Endothelial cell of umbilical vein (primary cell): ENCODE measurements at regions not wholly inside any gene's neighbourhood (a gene's known extent, or its start where the extent isn't known, plus 50 kb on each side); places are given as distances from the start of the nearest gene placed in this dataset.

Experiments used
- BruUV-seq: library from RNA; stranded (reverse); fragments of 400-500 nt; replicated peaks from 2 replicates; lab custom pipeline; 2021; lab: Mats Ljungman, UMichigan
- CTCF ChIA-PET: fragments of 300-600, 350-600 bp; sonication (Branson Sonifier 250); formaldehyde crosslinking; loops from one replicate; lab custom pipeline; 2021; ENCODE audit warnings: antibody characterized with exemption, inconsistent platforms; lab: Charles Lee
- POLR2A ChIA-PET: fragments of 300-600, 350-600 bp; sonication (Branson Sonifier 250); formaldehyde crosslinking; loops from one replicate; lab custom pipeline; 2021; ENCODE audit warnings: antibody characterized with exemption, inconsistent platforms; lab: Charles Lee
- DNase-seq: peaks from one replicate; pipeline ENCODE4 v3.0.0-alpha.2; 2011; ENCODE audit warnings: low read depth, low spot score
- FAIRE-seq: peaks from 2 replicates; lab custom pipeline; 2011; peaks lifted over from hg19 to GRCh38; lab: Jason Lieb, UNC
- H2AFZ ChIP-seq: 2 replicates; pipeline ENCODE4 v1.6.0; 2012; ENCODE audit warnings: low read depth, low read length, control low read depth, inconsistent platforms
- H3K27ac ChIP-seq: 2 replicates; pipeline ENCODE4 v1.5.1; 2011; ENCODE audit warnings: low read depth, mild to moderate bottlenecking, control low read depth, low read length, moderate library complexity; ENCODE audit not compliant: insufficient read depth
- H3K27me3 ChIP-seq, 2 experiments: 2 replicates each; pipeline versions ENCODE4 v1.6.0 to v1.6.1; 2011; ENCODE audit warnings: low read length in 2 of 2, mixed read lengths in 1 of 2; ENCODE audit not compliant: control insufficient read depth in 2 of 2, insufficient read depth in 2 of 2
- H3K36me3 ChIP-seq, 2 experiments: 2 replicates in 1 of 2; 3 replicates in 1 of 2; pipeline ENCODE4 v1.5.1; 2011; ENCODE audit warnings: low read length in 2 of 2, mild to moderate bottlenecking in 1 of 2, moderate library complexity in 1 of 2; ENCODE audit not compliant: control insufficient read depth in 2 of 2, insufficient read depth in 2 of 2; ENCODE audit errors: extremely low read depth in 1 of 2
- H3K4me1 ChIP-seq: 3 replicates; pipeline ENCODE4 v1.5.1; 2011; ENCODE audit warnings: mild to moderate bottlenecking, low read length; ENCODE audit not compliant: control insufficient read depth, insufficient read depth; ENCODE audit errors: extremely low read depth
- H3K4me2 ChIP-seq: 2 replicates; pipeline ENCODE4 v1.6.1; 2011; ENCODE audit warnings: low read length, control low read depth, mixed read lengths; ENCODE audit not compliant: insufficient read depth
- H3K4me3 ChIP-seq, 3 experiments: fragments of 200-600 bp in 1 of 3; sonication (generic), shearing (Covaris generic) in 1 of 3; replicated peaks in 1 of 3; 2 replicates each; pipeline ENCODE4 v1.5.1; 2011 to 2016; ENCODE audit warnings: control low read depth in 3 of 3, low read length in 3 of 3, mild to moderate bottlenecking in 2 of 3, inconsistent platforms in 1 of 3, low read depth in 1 of 3, moderate library complexity in 1 of 3; ENCODE audit not compliant: insufficient read depth in 1 of 3
- H3K79me2 ChIP-seq: 2 replicates; pipeline ENCODE4 v1.6.0; 2012; ENCODE audit warnings: low read length, inconsistent platforms; ENCODE audit not compliant: control insufficient read depth, insufficient read depth
- H3K9ac ChIP-seq: replicated peaks from 2 replicates; pipeline ENCODE3; 2011; ENCODE audit warnings: low read length, control low read depth; ENCODE audit not compliant: insufficient read depth; ENCODE audit errors: extremely low read depth
- H3K9me1 ChIP-seq: replicated peaks from 3 replicates; pipeline ENCODE4 v1.6.0; 2011; ENCODE audit warnings: mild to moderate bottlenecking, low read length; ENCODE audit not compliant: control insufficient read depth, insufficient read depth; ENCODE audit errors: extremely low read depth
- H3K9me3 ChIP-seq: replicated peaks from 2 replicates; pipeline ENCODE4 v1.5.1; 2012; ENCODE audit warnings: low read length, inconsistent platforms; ENCODE audit not compliant: control insufficient read depth, insufficient read depth
- H4K20me1 ChIP-seq: replicated peaks from 2 replicates; pipeline ENCODE3; 2011; ENCODE audit warnings: mild to moderate bottlenecking, low read length; ENCODE audit not compliant: control insufficient read depth, insufficient read depth; ENCODE audit errors: extremely low read depth
- CTCF ChIP-seq, 2 donors: IDR thresholded peaks; 1 replicate in 1 of 2; 2 replicates in 1 of 2; pipeline ENCODE4 v1.5.1; 2011; ENCODE audit warnings: low read length in 2 of 2, mild to moderate bottlenecking in 2 of 2, moderate library complexity in 2 of 2, control low read depth in 1 of 2, inconsistent platforms in 1 of 2, low read depth in 1 of 2; ENCODE audit not compliant: insufficient read depth in 1 of 2; ENCODE audit errors: extremely low read depth in 1 of 2
- EZH2 ChIP-seq: IDR thresholded peaks from 2 replicates; pipeline ENCODE4 v1.6.1; 2012; ENCODE audit warnings: borderline replicate concordance, low read depth, mild to moderate bottlenecking, moderate library complexity, low read length, inconsistent platforms; ENCODE audit not compliant: severe bottlenecking
- FOS ChIP-seq: IDR thresholded peaks from 2 replicates; pipeline ENCODE4 v1.6.1; 2011; ENCODE audit warnings: mild to moderate bottlenecking, low read length, moderate library complexity, borderline replicate concordance; ENCODE audit not compliant: insufficient read depth
- GATA2 ChIP-seq: IDR thresholded peaks from 2 replicates; pipeline ENCODE4 v1.7.0; 2011; ENCODE audit warnings: low read depth, mild to moderate bottlenecking, moderate library complexity, mixed read lengths, low read length; ENCODE audit not compliant: insufficient read length, insufficient read depth
- JUN ChIP-seq: IDR thresholded peaks from 2 replicates; pipeline ENCODE4 v1.6.1; 2011; ENCODE audit warnings: borderline replicate concordance, low read depth; ENCODE audit not compliant: insufficient read length, insufficient read depth
- MAX ChIP-seq: IDR thresholded peaks from 2 replicates; pipeline ENCODE4 v1.6.1; 2011; ENCODE audit not compliant: insufficient read depth, insufficient read length
- MYC ChIP-seq: IDR thresholded peaks from one replicate; pipeline ENCODE4 v1.6.1; 2011; ENCODE audit warnings: mild to moderate bottlenecking, low read depth, low read length
- POLR2A ChIP-seq: IDR thresholded peaks from 2 replicates; pipeline ENCODE4 v1.6.1; 2012; ENCODE audit warnings: low read depth, mild to moderate bottlenecking, control low read depth, low read length
- POLR2AphosphoS5 ChIP-seq: IDR thresholded peaks from 2 replicates; pipeline ENCODE4 v1.6.1; 2012; ENCODE audit warnings: low read depth, mild to moderate bottlenecking, control low read depth, low read length, moderate library complexity; ENCODE audit not compliant: insufficient read depth
- dilution Hi-C: fragments of 300-500 bp; cut with MboI; formaldehyde crosslinking; loops from one replicate; pipeline ENCODE4 v1.15.0; 2019; ENCODE audit warnings: low sequenced_read_pairs; ENCODE audit not compliant: extremely low pct_ligation_motif_present
- intact Hi-C: fragments of 100-400 bp; cut with micrococcal nuclease; formaldehyde crosslinking; loops from one replicate; pipeline ENCODE4 v1.10.0; 2022

GRCh38 chr9:89872426-89872912 lies 267.7 kb downstream of the GADD45G start:
- Histone ChIP-seq H4K20me1 (no peaks in the 10 kb centered on the region), H3K36me3 (no peaks in the 10 kb centered on the region), H3K4me1 (no peaks in the 10 kb centered on the region), H2AFZ (no peak overlapping the region), H3K9ac (no peak overlapping the region), H3K4me3 (no peak overlapping the region), H3K9me3 (no peaks in the 10 kb centered on the region), H3K27ac (no peak overlapping the region), H3K79me2 (no peaks in the 10 kb centered on the region), H3K4me2 (no peak overlapping the region), H3K27me3 (no peaks in the 10 kb centered on the region), H3K9me1 (no peaks in the 10 kb centered on the region)
- POLR2A ChIA-PET: interaction anchor here (0.5 kb wide), 1 partner anchor 50 kb away, joined by 4 read pairs; no protein-coding TSS in a partner anchor
- DNase-seq: no peak
- TF ChIP-seq FOS (no peak), MAX (no peak)
- FAIRE-seq: no peak
- dilution Hi-C loops (no loop called here), intact Hi-C loops (no loop called here)
- CTCF ChIA-PET: no interaction called here
- no TSS peak for BruUV-seq

GRCh38 chr9:89872913-89873707 lies 268.3 kb downstream of the GADD45G start:
- ChIA-PET POLR2A (no interaction called here), CTCF (no interaction called here)
- Histone ChIP-seq H2AFZ (no peak overlapping the region), H3K79me2 (no peaks in the 10 kb centered on the region), H3K4me1 (no peaks in the 10 kb centered on the region), H3K36me3 (no peaks in the 10 kb centered on the region), H3K27ac (no peak overlapping the region), H3K9me1 (no peaks in the 10 kb centered on the region), H3K27me3 (no peaks in the 10 kb centered on the region), H3K4me2 (no peak overlapping the region), H3K9me3 (no peaks in the 10 kb centered on the region), H3K4me3 (no peak overlapping the region), H3K9ac (no peak overlapping the region), H4K20me1 (no peaks in the 10 kb centered on the region)
- TF ChIP-seq POLR2A (no peak), CTCF (IDR thresholded peaks at IDR 0.05; ENCODE audit: extremely low read depth in 1 of 2, insufficient read depth in 1 of 2, low read depth in 1 of 2, low read length in 2 of 2) (no peak), FOS (no peak), MYC (no peak), POLR2AphosphoS5 (no peak), EZH2 (no peak), MAX (no peak), JUN (no peak), GATA2 (no peak)
- dilution Hi-C loops (no loop called here), intact Hi-C loops (no loop called here)
- BruUV-seq: no TSS peak
- FAIRE-seq (no peak), DNase-seq (no peak)
